IMR-90 (cell line): ENCODE measurements at regions not wholly inside any gene's neighbourhood (a gene's known extent, or its start where the extent isn't known, plus 50 kb on each side); places are given as distances from the start of the nearest gene placed in this dataset.
"Not testable (repeated sequence)": the region's sequence is repeated elsewhere in the genome, so short reads cannot be mapped to it uniquely, and the experiment has no call there.

Source experiments
- ATAC-seq: fragments of 200-7000 bp; cut with Tn5 transposase; 2 replicates; pipeline ENCODE4 v1.9.1; 2020; ENCODE audit warnings: low read depth, mild to moderate bottlenecking, moderate library complexity
- BruUV-seq: library from RNA; stranded (reverse); fragments of 400-500 nt; replicated peaks from 2 replicates; lab custom pipeline; 2021; lab: Mats Ljungman, UMichigan
- CTCF ChIA-PET: fragments of 300-600 bp; formaldehyde crosslinking; extraction: SDS; loops from one replicate; lab custom pipeline; 2021; ENCODE audit warnings: antibody characterized with exemption; lab: Yijun Ruan, JAX
- POLR2A ChIA-PET: fragments of 300-600 bp; sonication (Branson Sonifier 250); formaldehyde crosslinking; loops from one replicate; lab custom pipeline; 2022; ENCODE audit warnings: antibody characterized with exemption; ENCODE audit not compliant: unreplicated experiment; lab: Charles Lee
- DNase-seq: peaks from one replicate; pipeline ENCODE4 v3.0.0; 2013
- H2AFZ ChIP-seq: replicated peaks from 2 replicates; pipeline ENCODE3; 2013; ENCODE audit warnings: low read length, mild to moderate bottlenecking; ENCODE audit not compliant: poor library complexity
- H2AK5ac ChIP-seq: 2 replicates; pipeline ENCODE4 v1.6.1; 2013; ENCODE audit warnings: low read depth, low read length, inconsistent platforms
- H2AK9ac ChIP-seq: replicated peaks from 2 replicates; pipeline ENCODE3; 2013; ENCODE audit warnings: mild to moderate bottlenecking, low read depth, low read length, moderate library complexity; ENCODE audit not compliant: poor library complexity
- H2BK120ac ChIP-seq: 2 replicates; pipeline ENCODE4 v1.6.1; 2013; ENCODE audit warnings: low read depth, low read length, inconsistent platforms
- H2BK15ac ChIP-seq: 3 replicates; pipeline ENCODE4 v1.6.1; 2013; ENCODE audit warnings: low read depth, low read length, inconsistent platforms
- H2BK20ac ChIP-seq: 2 replicates; pipeline ENCODE4 v1.6.1; 2013; ENCODE audit warnings: low read depth, mild to moderate bottlenecking, inconsistent platforms, low read length, moderate library complexity
- H2BK5ac ChIP-seq: 2 replicates; pipeline ENCODE4 v1.6.1; 2013; ENCODE audit warnings: mild to moderate bottlenecking, low read depth, low read length, inconsistent platforms; ENCODE audit not compliant: poor library complexity, severe bottlenecking
- H3K14ac ChIP-seq: replicated peaks from 2 replicates; pipeline ENCODE4 v1.6.1; 2013; ENCODE audit warnings: low read depth, low read length, inconsistent platforms
- H3K18ac ChIP-seq: 2 replicates; pipeline ENCODE4 v1.6.1; 2013; ENCODE audit warnings: low read depth, low read length, control low read depth
- H3K23ac ChIP-seq: 2 replicates; pipeline ENCODE4 v1.6.1; 2013; ENCODE audit warnings: low read depth, low read length, inconsistent platforms
- H3K27ac ChIP-seq: 2 replicates; pipeline ENCODE4 v1.5.1; 2013; ENCODE audit warnings: mild to moderate bottlenecking, control low read depth, low read length; ENCODE audit not compliant: insufficient read depth
- H3K27me3 ChIP-seq: 2 replicates; pipeline ENCODE4 v1.6.1; 2013; ENCODE audit warnings: low read length; ENCODE audit not compliant: control insufficient read depth, insufficient read depth
- H3K36me3 ChIP-seq: 2 replicates; pipeline ENCODE4 v1.6.1; 2013; ENCODE audit warnings: low read length, mixed read lengths; ENCODE audit not compliant: control insufficient read depth, insufficient read depth
- H3K4ac ChIP-seq: 2 replicates; pipeline ENCODE4 v1.6.1; 2013; ENCODE audit warnings: low read depth, low read length, inconsistent platforms
- H3K4me1 ChIP-seq: 2 replicates; pipeline ENCODE4 v1.6.1; 2013; ENCODE audit warnings: low read length, mixed read lengths; ENCODE audit not compliant: control insufficient read depth, insufficient read depth
- H3K4me2 ChIP-seq: 2 replicates; pipeline ENCODE4 v1.6.1; 2013; ENCODE audit warnings: low read depth, mild to moderate bottlenecking, control low read depth, low read length, moderate library complexity
- H3K4me3 ChIP-seq: 2 replicates; pipeline ENCODE4 v1.5.1; 2013; ENCODE audit warnings: low read depth, mild to moderate bottlenecking, control low read depth, low read length, moderate library complexity; ENCODE audit not compliant: insufficient read depth
- H3K56ac ChIP-seq: 2 replicates; pipeline ENCODE4 v1.6.1; 2013; ENCODE audit warnings: low read length, inconsistent platforms; ENCODE audit not compliant: insufficient read depth; ENCODE audit errors: extremely low read depth
- H3K79me1 ChIP-seq, 2 experiments: 2 replicates each; pipeline ENCODE4 v1.6.1; 2013; ENCODE audit warnings: low read length in 2 of 2, inconsistent platforms in 1 of 2, low read depth in 1 of 2
- H3K9ac ChIP-seq: 2 replicates; pipeline ENCODE4 v1.6.1; 2013; ENCODE audit warnings: low read depth, low read length, control low read depth
- H3K9me1 ChIP-seq: 2 replicates; pipeline ENCODE4 v1.6.1; 2013; ENCODE audit warnings: low read length, inconsistent platforms; ENCODE audit not compliant: insufficient read depth
- H3K9me3 ChIP-seq: 2 replicates; pipeline ENCODE4 v1.6.1; 2013; ENCODE audit warnings: low read length; ENCODE audit not compliant: control insufficient read depth, insufficient read depth
- H4K20me1 ChIP-seq: 2 replicates; pipeline ENCODE4 v1.6.1; 2013; ENCODE audit warnings: low read length, inconsistent platforms; ENCODE audit not compliant: insufficient read depth
- H4K5ac ChIP-seq: 2 replicates; pipeline ENCODE4 v1.6.1; 2013; ENCODE audit warnings: mild to moderate bottlenecking, low read depth, low read length, control low read depth
- H4K8ac ChIP-seq, 2 experiments: 2 replicates each; pipeline ENCODE4 v1.6.1; 2013; ENCODE audit warnings: low read depth in 2 of 2, low read length in 2 of 2, control low read depth in 1 of 2, inconsistent platforms in 1 of 2
- H4K91ac ChIP-seq: 2 replicates; pipeline ENCODE4 v1.6.1; 2013; ENCODE audit warnings: low read depth, low read length, inconsistent platforms; ENCODE audit not compliant: insufficient read depth
- WGBS, 2 experiments: methylation state at CpG; one replicate each; pipeline versions ENCODE4 v1.1.5 to v1.1.7; 2013; ENCODE audit warnings: missing lambda C conversion rate in 2 of 2; ENCODE audit not compliant: insufficient read length in 1 of 2; ENCODE audit errors: extremely low coverage in 2 of 2; 5-methylcytosine and 5-hydroxymethylcytosine counted together
- dilution Hi-C: fragments of 300-500 bp; cut with HindIII; formaldehyde crosslinking; loops from one replicate; pipeline ENCODE4 v1.14.3; 2018; ENCODE audit warnings: low sequenced_read_pairs; ENCODE audit not compliant: unreplicated experiment
- in situ Hi-C: fragments of 300-500 bp; cut with MboI; formaldehyde crosslinking; loops from 3 replicates; pipeline ENCODE4 v1.14.3; 2019; ENCODE audit warnings: low sequenced_read_pairs, inconsistent platforms, mixed read lengths
- intact Hi-C: fragments of 100-400 bp; cut with micrococcal nuclease; formaldehyde crosslinking; loops from 2 replicates; pipeline ENCODE4 v1.10.0; 2022

DNA sequence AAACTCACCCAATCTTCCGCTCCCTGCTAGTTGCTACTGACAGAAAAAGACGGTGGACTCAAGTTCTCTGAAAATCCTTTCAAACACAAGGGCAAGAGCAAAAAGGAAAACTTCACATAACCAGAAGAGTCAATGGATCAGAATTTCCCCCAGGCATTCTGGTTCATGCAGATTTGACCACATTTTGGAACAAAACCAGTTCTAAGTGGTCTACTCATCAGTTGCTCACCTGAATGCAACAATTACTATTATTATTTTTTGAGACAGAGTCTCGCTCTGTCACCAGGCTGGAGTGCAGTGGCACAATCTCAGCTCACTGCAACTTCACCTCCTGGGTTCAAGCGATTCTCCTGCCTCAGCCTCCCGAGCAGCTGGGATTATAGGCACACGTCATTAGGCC lies 80.9 kb upstream of the XYLT1 start:
- peak; percentile 20 for DNase-seq
- H3K18ac ChIP-seq, H4K8ac ChIP-seq, H3K4me2 ChIP-seq, POLR2A ChIA-PET, H3K9me1 ChIP-seq, H2AK9ac ChIP-seq, H3K9me3 ChIP-seq, H3K4ac ChIP-seq, H3K27ac ChIP-seq, H3K4me3 ChIP-seq, H2AFZ ChIP-seq, H4K20me1 ChIP-seq, H3K27me3 ChIP-seq, H4K5ac ChIP-seq, H3K4me1 ChIP-seq, H4K91ac ChIP-seq, dilution Hi-C loops, H3K36me3 ChIP-seq, H2BK5ac ChIP-seq, H2BK120ac ChIP-seq, BruUV-seq, H3K9ac ChIP-seq, H3K14ac ChIP-seq, intact Hi-C loops, H3K23ac ChIP-seq, H2BK20ac ChIP-seq, in situ Hi-C loops, ATAC-seq, H3K79me1 ChIP-seq, H2BK15ac ChIP-seq, CTCF ChIA-PET, H3K56ac ChIP-seq: not testable (repeated sequence)
- 100% methylated on average over 2 of the region's 6 CpGs; no CpG with 5 or more reads in 1 of the 2 experiments for WGBS, 2 experiments
- H2AK5ac ChIP-seq = 0 out of 2 replicates have a peak overlapping the region, but pooled peaks have one; percentile 3
